PC-9 (cell line): ENCODE measurements at regions not wholly inside any gene's neighbourhood (a gene's known extent, or its start where the extent isn't known, plus 50 kb on each side); places are given as distances from the start of the nearest gene placed in this dataset.

Source experiments
- BruUV-seq: library from RNA; stranded (reverse); fragments of 400-500 nt; replicated peaks from 2 replicates; lab custom pipeline; 2021; lab: Mats Ljungman, UMichigan
- CTCF ChIA-PET: fragments of 300-600 bp; sonication (Branson Sonifier 250); formaldehyde crosslinking; loops from one replicate; lab custom pipeline; 2022; ENCODE audit warnings: antibody characterized with exemption; lab: Charles Lee
- POLR2A ChIA-PET: fragments of 300-600 bp; sonication (Branson Sonifier 250); formaldehyde crosslinking; loops from one replicate; lab custom pipeline; 2022; ENCODE audit warnings: antibody characterized with exemption; ENCODE audit not compliant: unreplicated experiment; lab: Charles Lee
- DNase-seq, 2 experiments: peaks; one replicate each; pipeline versions ENCODE4 v3.0.0 to v3.0.0-alpha.2; 2015 to 2022; ENCODE audit warnings: mixed read lengths in 1 of 2
- H2AFZ ChIP-seq: fragments of 200-600 bp; sonication (generic); 2 replicates; pipeline ENCODE4 v1.8.1; 2017; ENCODE audit warnings: antibody characterized with exemption
- H3F3A ChIP-seq: fragments of 200-600 bp; sonication (generic); 2 replicates; pipeline ENCODE4 v1.8.1; 2017; ENCODE audit warnings: antibody characterized with exemption, mild to moderate bottlenecking, low read depth; ENCODE audit not compliant: insufficient read depth
- H3K27ac ChIP-seq: fragments of 200-600 bp; sonication (generic); 2 replicates; pipeline ENCODE4 v1.6.1; 2016; ENCODE audit warnings: mixed run types
- H3K27me3 ChIP-seq: fragments of 200-600 bp; sonication (generic); 2 replicates; pipeline ENCODE4 v1.6.1; 2016; ENCODE audit warnings: low read depth, mixed run types; ENCODE audit not compliant: insufficient read depth
- H3K36me3 ChIP-seq: fragments of 200-600 bp; sonication (generic); 2 replicates; pipeline ENCODE4 v1.6.1; 2016; ENCODE audit warnings: low read depth, mixed run types
- H3K4me1 ChIP-seq: fragments of 200-600 bp; sonication (generic); replicated peaks from 2 replicates; pipeline ENCODE4 v1.6.1; 2016; ENCODE audit warnings: mixed run types; ENCODE audit not compliant: insufficient read depth
- H3K4me2 ChIP-seq: fragments of 200-600 bp; sonication (generic); 2 replicates; pipeline ENCODE4 v1.6.1; 2017; ENCODE audit warnings: mixed run types
- H3K4me3 ChIP-seq: fragments of 200-600 bp; sonication (generic); 2 replicates; pipeline ENCODE4 v1.6.1; 2016; ENCODE audit warnings: mixed run types
- H3K79me2 ChIP-seq: fragments of 200-600 bp; sonication (generic); 2 replicates; pipeline ENCODE4 v1.6.1; 2017; ENCODE audit warnings: low read depth, mixed run types
- H3K9me2 ChIP-seq: fragments of 200-600 bp; sonication (generic); 2 replicates; pipeline ENCODE4 v1.8.1; 2017; ENCODE audit warnings: mild to moderate bottlenecking; ENCODE audit not compliant: insufficient read depth
- H3K9me3 ChIP-seq: fragments of 200-600 bp; sonication (generic); 2 replicates; pipeline ENCODE4 v1.8.1; 2016; ENCODE audit warnings: low read depth; ENCODE audit not compliant: insufficient read depth
- H4K20me1 ChIP-seq: fragments of 200-600 bp; sonication (generic); 2 replicates; pipeline ENCODE4 v1.8.1; 2017; ENCODE audit not compliant: insufficient read depth
- CTCF ChIP-seq: fragments of 200-600 bp; sonication (generic); conservative IDR thresholded peaks from 2 replicates; pipeline ENCODE4 v1.6.1; 2017; ENCODE audit warnings: mixed run types, antibody characterized with exemption, mild to moderate bottlenecking, moderate library complexity
- EZH2 ChIP-seq: fragments of 200-600 bp; sonication (generic); IDR thresholded peaks from 2 replicates; pipeline ENCODE4 v1.8.0; 2017; ENCODE audit warnings: antibody characterized with exemption, low read depth
- intact Hi-C: fragments of 100-400 bp; cut with micrococcal nuclease; formaldehyde crosslinking; loops from one replicate; pipeline ENCODE4 v1.10.0; 2022; ENCODE audit not compliant: unreplicated experiment

DNA sequence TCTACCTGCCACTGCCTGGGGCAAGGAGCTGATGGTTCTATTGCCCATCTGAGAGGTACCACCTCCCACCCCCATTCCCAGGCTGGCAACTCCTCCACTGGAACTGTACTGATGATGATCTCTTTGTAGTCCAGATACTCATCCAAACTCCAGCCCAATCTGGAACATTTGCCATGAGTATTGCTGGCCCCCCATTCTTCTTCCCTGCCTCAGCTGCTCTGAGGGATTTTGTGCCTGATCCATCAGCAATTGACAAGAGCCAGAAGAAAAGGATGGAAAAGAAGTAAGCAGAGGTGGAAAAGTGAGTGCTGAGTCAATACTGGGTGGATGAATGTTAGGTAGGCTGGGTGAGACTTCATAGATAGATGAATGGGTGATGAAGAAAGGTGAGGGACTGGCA lies 101.2 kb downstream of the NMUR2 start:
- no peaks in the 10 kb centered on the region for H3K79me2 ChIP-seq
- no peak overlapping the region for H3K27ac ChIP-seq
- no peaks in the 10 kb centered on the region for H3K36me3 ChIP-seq
- H3K4me1 ChIP-seq = no peaks in the 10 kb centered on the region
- no peak overlapping the region for H2AFZ ChIP-seq
- no peak overlapping the region for H3K4me2 ChIP-seq
- TF ChIP-seq CTCF = no peak
- TF ChIP-seq EZH2 = no peak
- H3F3A ChIP-seq = no peaks in the 10 kb centered on the region
- DNase-seq = no peak
- POLR2A ChIA-PET = no interaction called here
- no peaks in the 10 kb centered on the region for H3K9me3 ChIP-seq
- intact Hi-C loops = no loop called here
- H4K20me1 ChIP-seq = no peaks in the 10 kb centered on the region
- BruUV-seq = no TSS peak
- no peak overlapping the region for H3K4me3 ChIP-seq
- no peaks in the 10 kb centered on the region for H3K27me3 ChIP-seq
- H3K9me2 ChIP-seq = no peaks in the 10 kb centered on the region
- CTCF ChIA-PET = no interaction called here

- H2AFZ ChIP-seq = no peak overlapping the region
- DNase-seq = peak in 1 of 2 experiments; percentile 66
- H3K36me3 ChIP-seq = no peaks in the 10 kb centered on the region
- TF ChIP-seq CTCF (no peak), EZH2 (no peak)
- H3K27me3 ChIP-seq = no peaks in the 10 kb centered on the region
- no TSS peak for BruUV-seq
- H3K27ac ChIP-seq = no peak overlapping the region
- H3F3A ChIP-seq = no peaks in the 10 kb centered on the region
- H4K20me1 ChIP-seq = no peaks in the 10 kb centered on the region
- no peaks in the 10 kb centered on the region for H3K79me2 ChIP-seq
- H3K4me3 ChIP-seq = no peak overlapping the region
- ChIA-PET CTCF (no interaction called here), POLR2A (no interaction called here)
- H3K9me2 ChIP-seq = no peaks in the 10 kb centered on the region
- H3K9me3 ChIP-seq = no peaks in the 10 kb centered on the region
- intact Hi-C loops = no loop called here
- H3K4me2 ChIP-seq = no peak overlapping the region
- peaks cover 3% of the 10 kb centered on the region; the same call in 1 of the 2 replicates for H3K4me1 ChIP-seq
Measured at GRCh38 chr5:152297866-152298265, 107.2 kb downstream of the NMUR2 start.

- H4K20me1 ChIP-seq = no peaks in the 10 kb centered on the region
- no peaks in the 10 kb centered on the region for H3K79me2 ChIP-seq
- no peaks in the 10 kb centered on the region for H3K27me3 ChIP-seq
- DNase-seq = no peak
- H3F3A ChIP-seq = no peaks in the 10 kb centered on the region
- H3K9me2 ChIP-seq = no peaks in the 10 kb centered on the region
- no peak overlapping the region for H2AFZ ChIP-seq
- no peaks in the 10 kb centered on the region for H3K36me3 ChIP-seq
- H3K4me1 ChIP-seq = peaks cover 3% of the 10 kb centered on the region; the same call in 1 of the 2 replicates
- no peak overlapping the region for H3K4me3 ChIP-seq
- POLR2A ChIA-PET = no interaction called here
- no TSS peak for BruUV-seq
- no peak overlapping the region for H3K4me2 ChIP-seq
- intact Hi-C loops = no loop called here
- H3K9me3 ChIP-seq = no peaks in the 10 kb centered on the region
- CTCF ChIA-PET = no interaction called here
- TF ChIP-seq CTCF (no peak), EZH2 (no peak)
- H3K27ac ChIP-seq = no peak overlapping the region
Measured at GRCh38 chr5:152293189-152293588, 111.9 kb downstream of the NMUR2 start.
